GM21381 (cell line): ENCODE measurements at regions not wholly inside any gene's neighbourhood (a gene's known extent, or its start where the extent isn't known, plus 50 kb on each side); places are given as distances from the start of the nearest gene placed in this dataset.
"Not testable (repeated sequence)": the region's sequence is repeated elsewhere in the genome, so short reads cannot be mapped to it uniquely, and the experiment has no call there.

Source experiments
- ATAC-seq: cut with Tn5 transposase; IDR thresholded peaks from one replicate; pipeline ENCODE4 v1.9.1; 2021; ENCODE audit warnings: mild to moderate bottlenecking, moderate library complexity; ENCODE audit not compliant: unreplicated experiment

DNA sequence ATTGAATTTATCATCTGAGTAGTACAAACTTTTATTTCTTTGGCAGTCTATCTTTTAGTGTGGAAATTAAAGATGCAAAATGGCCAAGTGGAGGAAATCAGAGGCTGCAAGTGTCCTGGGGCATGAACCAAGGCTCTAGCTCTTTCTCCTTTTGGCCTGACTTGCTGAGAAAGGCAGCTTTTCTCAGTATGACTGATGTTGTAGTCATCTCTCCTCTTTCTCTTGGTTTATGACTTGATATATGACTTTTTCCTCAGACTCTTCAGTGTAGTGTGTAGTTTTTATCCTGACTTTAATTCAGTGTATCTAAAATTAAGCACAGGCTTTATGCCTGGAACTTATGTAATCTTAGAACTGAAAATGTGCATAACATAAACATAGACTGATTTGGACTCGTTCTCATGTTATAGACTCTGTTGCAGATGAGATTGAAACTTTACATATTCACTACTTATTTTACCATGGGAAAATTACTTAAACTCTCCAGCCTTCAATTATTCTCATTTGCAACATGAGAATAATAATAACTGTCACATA is 65.7 kb downstream of the SLITRK5 start:
- no peak for ATAC-seq

DNA sequence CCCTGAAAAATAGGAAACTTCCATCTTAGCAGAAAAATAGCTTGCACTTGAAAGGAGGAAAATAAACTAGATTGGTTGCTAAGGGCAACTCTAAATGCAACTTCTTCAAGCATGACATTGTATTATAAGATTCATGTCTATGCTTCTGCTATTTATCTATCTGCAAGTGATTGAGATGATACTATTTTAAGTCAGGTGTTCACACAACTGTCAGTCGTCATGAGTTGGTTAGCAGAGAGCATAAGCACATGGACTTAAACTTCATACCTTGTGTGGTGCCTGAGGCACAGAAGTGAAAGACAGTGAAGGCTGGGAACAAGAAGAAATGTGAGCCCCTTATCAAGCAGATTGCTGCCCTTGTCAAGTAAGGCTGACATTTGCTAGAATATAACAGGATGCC is 82.9 kb downstream of the SLITRK5 start:
- no peak for ATAC-seq

DNA sequence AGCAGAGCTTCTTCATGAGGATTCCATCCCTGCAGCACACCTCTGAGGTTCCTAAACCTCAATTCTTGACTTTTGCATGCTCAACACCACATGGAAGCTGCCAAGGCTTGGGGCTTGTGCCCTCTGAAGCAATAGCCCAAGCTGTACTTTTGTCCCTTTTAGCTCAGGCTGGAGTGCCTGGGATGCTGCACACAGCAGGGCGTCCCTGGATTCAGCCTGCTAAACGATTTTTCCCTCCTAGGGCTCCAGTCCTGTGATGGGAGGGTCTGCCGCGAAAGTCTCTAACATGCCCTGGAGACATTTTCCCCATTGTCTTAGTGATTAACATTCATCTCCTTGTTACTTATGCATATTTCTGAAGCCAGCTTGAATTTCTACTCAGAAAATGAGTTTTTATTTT is 98.3 kb downstream of the SLITRK5 start:
- ATAC-seq = no peak

DNA sequence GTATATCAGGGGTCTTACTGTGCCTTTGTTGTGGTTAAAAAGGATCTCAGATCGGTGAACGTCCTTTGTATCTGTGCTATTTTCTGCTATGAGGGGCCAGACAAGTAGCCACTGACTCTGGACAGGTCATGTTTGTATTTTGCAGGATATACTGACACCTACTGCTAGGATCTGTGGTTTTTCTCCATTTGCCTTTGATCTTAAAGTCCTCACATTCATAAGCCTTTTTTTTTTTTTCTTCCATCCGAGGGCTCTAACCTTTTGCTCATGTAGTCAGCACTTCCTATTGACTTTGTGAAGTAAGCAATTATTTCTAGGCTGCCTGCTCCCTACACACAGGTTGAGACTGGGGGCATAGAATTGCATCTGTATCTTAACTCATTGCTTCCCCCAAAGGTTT is 106.2 kb downstream of the SLITRK5 start:
- no peak for ATAC-seq

DNA sequence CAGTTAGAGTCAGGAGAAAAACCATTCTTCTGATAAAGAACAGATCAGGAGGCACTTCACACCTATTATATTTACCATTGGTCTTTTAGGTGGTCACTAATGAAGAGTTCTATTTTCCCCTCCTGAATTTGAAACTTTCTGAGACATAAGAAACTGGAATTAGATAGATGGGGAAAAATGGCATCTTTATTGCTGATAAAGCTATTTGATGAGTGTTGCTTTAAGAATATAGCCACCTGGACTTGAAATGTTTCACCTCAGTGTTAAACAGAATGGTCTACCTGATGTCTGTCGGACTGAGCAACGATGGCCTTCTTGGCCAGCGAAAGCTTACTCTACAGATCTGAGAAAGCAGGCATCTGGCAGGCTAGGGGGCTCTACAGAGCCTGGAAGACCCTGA is 107.0 kb downstream of the SLITRK5 start:
- ATAC-seq = no peak

DNA sequence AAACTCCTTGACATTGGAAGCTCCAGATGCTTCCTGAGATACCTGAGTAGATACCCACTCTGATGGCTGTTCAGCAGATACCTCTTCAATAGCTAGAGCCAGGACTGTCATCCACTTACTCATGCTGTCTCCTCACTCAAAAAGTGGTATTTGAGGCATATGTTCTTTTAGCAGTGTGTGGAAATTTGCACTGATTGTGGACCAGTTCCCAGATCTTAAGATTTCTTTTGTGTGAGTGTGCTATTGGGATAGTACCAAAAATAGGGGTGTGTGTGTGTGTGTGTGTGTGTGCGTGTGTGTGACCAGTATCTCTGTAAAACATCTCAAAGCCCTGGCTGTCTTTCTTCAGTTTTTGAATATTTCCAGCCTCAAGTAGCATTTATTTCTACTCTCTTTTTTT is 108.3 kb downstream of the SLITRK5 start:
- ATAC-seq = no peak

DNA sequence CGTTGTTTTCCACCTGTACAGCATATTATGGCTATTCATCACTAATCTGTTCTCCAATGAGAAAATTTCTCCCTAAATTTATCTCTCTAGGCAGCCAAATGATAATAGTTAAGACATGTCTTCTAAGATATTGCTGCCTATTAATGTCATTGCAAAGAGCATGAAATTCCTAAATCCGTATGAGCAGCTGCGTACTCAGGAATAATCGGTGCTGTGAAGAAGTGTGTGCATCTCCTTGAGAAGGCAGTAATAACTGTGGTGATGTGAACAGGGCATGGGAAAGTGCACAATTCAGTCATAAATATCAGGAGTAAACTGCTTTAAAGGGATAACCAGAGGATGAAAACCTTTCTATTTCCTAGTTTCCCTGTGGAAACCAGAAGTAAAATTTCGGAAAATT is 112.2 kb downstream of the SLITRK5 start:
- ATAC-seq = no peak

DNA sequence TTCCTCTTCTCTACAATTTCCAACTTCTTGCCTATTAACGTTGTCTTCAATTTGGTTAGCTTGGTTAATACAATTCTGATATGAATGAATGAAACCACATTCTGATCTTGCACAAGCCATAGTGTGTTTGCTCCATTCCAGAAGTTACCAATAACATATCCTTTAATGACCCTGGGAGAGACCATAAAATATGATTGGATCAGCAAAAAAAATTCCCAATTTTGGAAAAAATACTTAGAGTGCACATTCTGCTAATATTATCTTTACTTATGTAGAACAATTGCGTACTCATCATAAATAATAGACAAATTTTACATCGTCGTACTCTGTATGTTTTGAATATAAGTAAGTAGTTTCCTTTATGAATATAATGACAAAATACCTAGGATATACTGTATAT is 117.2 kb downstream of the SLITRK5 start:
- no peak for ATAC-seq

DNA sequence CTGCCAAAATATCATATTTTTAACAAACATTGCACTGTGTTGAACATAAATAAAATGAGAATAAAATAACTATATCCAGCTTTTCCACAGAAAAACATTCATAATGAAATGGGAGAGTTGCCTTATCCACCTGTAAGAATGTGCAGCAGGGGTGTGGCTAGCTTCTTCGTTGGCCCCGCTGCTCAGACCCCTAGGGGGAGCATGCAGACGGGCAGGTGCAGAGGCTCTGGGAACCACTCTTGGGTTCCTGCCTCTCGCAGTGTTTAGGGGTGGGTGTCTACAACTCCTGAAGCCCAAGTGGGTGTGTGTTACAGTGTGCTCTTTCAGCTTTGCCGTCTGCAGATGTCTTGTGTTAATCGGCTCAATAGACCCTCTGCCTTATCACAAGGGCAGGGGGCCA is 121.7 kb downstream of the SLITRK5 start:
- no peak for ATAC-seq

DNA sequence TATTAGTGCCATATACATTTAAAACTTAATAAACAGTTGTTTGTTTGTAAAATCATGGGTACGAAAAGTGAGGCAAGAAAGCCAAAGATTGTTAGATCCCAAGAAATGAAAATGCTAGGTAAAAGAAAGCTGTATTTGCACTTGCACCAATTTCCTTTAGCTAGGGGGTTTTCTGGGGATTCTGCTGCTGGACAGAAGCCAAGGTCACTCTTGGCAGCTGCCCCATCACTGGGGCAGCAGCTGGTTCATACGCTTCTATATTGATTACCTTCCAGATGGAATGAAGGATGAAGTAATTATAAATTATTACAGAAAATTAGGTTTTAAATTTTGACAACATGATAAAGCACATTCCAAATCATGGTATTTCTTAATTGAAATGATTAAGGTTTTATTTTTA is 127.4 kb downstream of the SLITRK5 start:
- no peak for ATAC-seq

DNA sequence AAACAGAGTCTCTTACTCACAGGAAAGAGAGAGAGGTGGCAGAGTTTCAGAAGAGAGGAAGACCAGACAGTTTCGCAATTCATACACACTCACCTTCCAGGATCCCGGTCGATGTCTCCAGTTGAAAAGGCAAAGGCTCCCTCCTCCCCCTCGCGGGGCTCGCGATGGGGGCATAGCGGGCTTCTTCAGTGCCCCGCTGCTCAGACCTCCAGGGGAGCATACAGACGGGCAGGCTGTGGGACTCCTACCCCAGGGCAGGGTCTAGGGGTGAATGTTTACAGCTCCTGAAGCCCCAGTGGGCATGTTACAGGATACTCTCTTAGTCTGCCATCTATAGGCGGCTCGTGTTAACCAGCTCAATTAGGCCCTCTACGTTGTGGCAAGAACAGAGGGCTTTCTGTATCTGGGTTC is 139.2 kb downstream of the SLITRK5 start:
- no peak for ATAC-seq

DNA sequence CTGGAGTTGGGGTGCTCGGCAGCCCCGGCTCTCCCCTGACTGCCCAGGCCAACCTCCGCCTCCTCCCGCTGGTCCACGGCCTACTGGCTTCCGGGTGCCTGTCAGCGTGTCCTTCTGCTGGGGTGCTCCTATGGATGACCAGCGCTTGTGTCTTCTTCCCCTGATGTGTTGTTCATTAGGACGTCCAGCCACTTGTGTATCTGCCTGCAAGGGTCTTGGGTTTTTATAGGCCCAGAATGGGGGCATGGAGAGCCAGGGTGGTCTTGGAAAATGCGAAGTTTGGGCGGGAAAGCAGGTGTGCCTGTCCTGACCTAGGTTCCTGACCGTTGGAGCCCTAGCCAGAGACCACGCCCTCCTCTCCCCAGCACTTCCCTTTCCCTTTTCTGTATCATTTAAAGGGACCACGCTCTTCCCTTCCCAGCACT is 139.8 kb downstream of the SLITRK5 start:
- no peak for ATAC-seq

DNA sequence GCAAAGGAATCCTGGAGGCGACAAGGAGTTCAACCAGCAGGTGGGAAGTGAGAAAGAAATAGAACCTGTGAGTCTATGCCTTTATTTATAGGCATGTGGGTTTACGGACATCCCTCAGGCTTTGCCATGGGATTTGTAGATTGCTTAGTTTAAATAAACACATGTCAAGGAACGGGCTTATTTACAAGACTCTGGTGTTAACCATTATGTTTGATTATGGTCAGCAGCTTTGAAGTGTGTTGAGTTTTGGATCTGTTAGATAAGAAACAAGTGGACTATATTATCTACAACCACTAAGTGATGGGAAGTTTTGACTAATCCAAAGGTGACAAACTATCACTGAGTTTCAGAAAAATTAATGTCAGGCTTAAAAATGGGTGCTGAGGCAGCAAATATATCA is 143.2 kb downstream of the SLITRK5 start:
- no peak for ATAC-seq

DNA sequence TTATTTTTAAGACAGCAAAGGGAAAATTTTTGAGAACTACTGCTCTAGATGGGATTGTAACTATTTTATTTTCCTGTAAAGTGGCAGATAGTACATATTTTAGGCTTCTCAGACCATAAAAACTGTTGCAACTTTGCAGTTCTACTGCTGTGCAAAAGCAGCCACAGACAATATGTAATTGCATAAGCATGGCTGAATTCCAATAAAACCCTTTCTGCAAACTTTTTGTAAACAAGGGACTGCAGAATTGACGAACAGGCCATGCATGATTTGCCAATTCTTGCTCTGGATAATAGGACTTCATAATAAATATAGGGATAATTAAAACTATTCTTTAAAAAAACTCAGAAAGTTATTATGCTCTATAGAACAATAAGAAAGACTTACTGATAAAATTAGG is 149.1 kb downstream of the SLITRK5 start:
- no peak for ATAC-seq

DNA sequence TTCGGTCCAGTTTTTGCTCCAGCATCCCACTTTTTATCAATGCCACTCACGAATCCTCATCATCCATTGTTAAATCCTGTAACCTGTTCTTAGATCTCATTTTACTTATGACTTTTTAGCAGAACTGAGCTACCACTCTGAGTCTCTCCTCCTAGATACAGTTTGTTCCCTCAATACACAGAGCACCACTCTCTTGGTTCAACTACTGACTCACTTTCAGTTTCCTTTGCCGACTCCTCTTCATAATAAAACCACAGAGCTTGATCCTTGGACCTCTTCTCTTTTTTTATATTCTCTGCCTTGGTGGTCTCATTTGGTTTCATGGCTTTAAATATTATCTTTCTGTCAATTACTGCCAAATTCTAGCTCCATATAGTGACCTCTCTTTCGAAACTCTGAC is 150.3 kb downstream of the SLITRK5 start:
- ATAC-seq = no peak

DNA sequence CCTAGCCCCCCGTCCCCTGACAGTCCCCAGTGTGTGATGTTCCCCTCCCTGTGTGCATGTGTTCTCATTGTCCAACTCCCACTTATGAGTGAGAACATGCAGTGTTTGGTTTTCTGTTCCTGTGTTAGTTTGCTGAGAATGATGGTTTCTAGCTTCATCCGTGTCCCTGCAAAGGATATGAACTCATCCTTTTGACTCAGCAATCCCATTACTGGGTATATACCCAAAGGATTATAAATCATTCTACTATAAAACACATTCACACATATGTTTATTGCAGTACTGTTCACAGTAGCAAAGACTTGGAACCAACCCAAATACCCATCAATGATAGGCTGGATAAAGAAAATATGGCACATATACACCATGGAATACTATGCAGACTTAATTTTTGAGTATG is 155.1 kb downstream of the SLITRK5 start:
- not testable (repeated sequence) for ATAC-seq

DNA sequence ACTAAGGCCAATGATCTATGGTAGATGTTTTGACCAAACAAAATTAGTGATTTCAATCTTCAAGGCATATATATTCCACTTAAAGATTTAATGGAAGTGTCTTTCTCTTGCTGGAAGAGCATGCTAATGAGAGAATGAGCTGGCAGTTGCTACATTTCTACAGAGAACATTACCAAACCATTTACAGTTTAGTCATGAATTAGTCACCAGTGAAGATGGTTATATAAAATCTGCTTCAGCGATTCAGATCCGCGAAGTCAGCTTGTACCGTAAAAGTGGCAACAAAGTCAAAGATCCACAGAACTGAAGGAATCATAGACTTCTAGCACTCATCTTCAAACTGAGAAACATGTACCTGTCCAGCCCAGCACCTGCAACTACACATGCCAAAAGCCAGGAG is 156.3 kb downstream of the SLITRK5 start:
- no peak for ATAC-seq

DNA sequence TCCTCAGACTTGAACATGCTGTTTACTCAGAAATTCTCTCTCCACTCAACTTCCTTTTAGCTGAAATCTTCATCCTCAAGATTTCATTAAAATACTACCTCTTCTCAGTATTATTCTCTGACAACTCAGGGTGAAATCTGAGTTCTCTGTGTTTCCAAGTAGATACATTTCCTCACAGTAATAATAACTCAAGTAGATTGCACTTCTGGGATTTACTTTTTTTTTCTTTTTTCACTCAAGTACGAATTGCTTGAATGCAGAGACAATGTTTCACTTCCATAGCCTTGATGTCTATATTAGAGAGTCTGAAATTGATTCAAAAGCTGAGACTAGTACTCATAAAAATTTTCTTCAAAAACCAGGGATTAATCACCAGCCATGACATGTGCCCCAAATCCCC is 166.4 kb downstream of the SLITRK5 start:
- no peak for ATAC-seq

DNA sequence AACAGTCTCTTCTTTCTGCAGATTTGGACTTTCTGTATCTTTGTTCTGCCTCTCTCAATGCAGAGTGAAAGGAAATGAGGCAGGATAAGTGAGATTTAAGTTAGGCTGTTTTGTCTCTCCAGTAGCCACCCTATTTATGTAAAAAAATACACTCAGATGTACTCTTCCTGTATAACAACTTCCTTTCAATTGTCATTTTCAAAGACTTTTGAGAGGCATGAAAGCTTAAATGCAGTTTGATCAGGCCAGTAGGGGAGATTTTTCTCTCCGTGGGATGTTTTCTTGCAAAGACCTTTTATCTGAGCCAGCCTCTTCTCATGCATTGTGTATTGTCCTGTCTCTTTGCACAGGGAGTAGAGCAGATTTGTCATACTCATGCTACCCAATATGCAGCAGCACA is 166.8 kb downstream of the SLITRK5 start:
- no peak for ATAC-seq

DNA sequence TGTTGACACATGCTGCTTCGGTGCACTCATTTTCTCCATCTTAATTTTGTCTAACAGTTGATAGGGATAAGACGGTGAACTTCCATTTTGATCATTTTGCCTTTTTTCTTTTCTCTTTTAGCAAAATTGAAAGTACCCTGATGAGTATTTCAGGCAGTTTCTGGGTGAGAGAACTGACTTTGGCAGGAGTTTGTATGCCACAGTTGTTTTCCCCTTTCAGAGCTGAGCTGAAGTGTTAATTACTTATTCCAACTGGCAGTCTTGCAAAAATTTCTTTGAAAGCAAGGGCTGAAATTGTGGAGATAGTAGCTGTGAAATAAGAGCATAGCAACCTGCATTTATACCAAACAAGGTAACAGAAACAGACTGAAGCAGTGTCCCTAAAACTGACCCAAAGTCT is 180.2 kb downstream of the SLITRK5 start:
- no peak for ATAC-seq

DNA sequence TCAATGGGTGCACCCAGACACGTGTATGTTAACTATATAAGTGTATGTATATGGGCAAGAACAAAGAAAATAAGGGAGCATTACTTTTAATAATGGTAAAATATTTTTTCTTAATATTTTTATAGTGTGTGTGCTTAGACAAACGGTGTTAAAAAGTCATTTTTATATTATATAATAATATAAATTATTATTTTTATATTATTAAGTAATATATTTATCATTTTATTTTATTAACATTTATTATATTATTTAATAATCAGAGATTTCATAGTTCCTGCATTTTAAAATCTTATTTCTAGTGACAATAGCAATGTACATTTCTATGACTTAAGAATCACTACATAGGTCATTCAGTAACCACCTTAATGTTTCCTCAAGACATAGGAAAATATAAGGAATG is 184.4 kb downstream of the SLITRK5 start:
- no peak for ATAC-seq

DNA sequence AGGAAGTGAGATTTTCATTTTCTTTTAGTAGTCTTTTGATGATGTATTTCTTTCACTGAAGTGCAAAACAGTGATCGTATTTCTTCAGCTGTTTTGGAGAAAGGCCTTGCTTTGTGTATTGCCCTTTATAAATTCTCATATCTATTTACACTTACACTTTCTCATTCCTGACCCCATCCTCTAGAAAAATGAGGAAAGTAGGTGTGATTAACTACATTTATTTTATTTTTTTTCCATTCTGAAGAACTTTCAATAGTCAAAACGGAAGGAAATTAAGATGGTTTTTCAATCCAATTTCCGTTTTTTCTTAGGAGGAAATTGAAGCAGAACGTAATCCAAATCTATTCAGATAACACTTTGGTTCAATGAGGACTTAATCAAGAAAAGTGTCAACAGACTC is 188.1 kb downstream of the SLITRK5 start:
- no peak for ATAC-seq

DNA sequence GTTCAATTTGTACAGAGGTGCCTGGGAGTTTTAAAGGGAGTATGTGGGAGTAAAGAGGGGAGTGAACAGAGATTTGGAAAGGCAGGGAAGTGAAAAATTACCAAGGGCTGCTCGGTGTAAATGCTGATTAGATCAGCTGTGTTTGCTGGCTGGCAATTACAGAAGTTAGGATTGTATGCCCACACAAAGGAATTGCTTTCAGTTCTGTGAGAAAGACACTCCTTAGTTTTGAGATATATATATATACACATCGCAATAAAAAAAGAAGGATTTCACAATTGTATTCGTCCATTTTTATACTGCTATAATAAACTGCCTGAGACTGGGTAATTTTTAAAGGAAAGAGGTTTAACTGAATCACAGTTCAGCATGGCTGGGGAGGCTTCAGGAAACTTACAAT is 196.3 kb downstream of the SLITRK5 start:
- ATAC-seq = no peak

DNA sequence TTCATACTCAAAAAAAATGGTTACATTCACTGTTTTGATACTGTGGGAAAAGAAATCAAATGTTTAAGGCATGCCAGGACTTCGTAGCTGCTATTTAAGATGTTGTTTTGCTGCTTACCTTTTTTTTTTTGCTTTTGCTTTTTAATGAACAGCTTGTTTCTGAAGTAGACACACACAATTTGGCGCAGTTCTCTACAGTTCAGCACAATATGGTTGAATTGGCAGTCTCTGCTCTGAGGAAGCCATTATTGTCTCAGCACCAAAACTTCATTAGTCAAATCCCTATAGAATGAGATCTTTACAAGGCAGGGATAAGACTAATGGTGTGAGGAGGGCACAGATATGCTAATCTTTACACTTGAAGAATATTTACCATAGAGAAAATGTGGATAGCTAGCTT is 197.6 kb downstream of the SLITRK5 start:
- no peak for ATAC-seq
